NT2/D1 (cell line): ENCODE measurements at regions not wholly inside any gene's neighbourhood (a gene's known extent, or its start where the extent isn't known, plus 50 kb on each side); places are given as distances from the start of the nearest gene placed in this dataset.

Experiments used
- SUZ12 ChIP-seq: IDR thresholded peaks from 2 replicates; pipeline ENCODE4 v1.6.1; 2011; ENCODE audit not compliant: insufficient read length, insufficient read depth; ENCODE audit errors: extremely low read depth
- YY1 ChIP-seq: IDR thresholded peaks from 2 replicates; pipeline ENCODE4 v1.6.1; 2011; ENCODE audit not compliant: insufficient read length, insufficient read depth

GRCh38 chr6:14880052-14880451 lies 365.8 kb upstream of the JARID2 start:
- TF ChIP-seq SUZ12: no peak
- no peak for TF ChIP-seq YY1
